ENCODE measurements at regions not wholly inside any gene's neighbourhood (a gene's known extent, or its start where the extent isn't known, plus 50 kb on each side); places are given as distances from the start of the nearest gene placed in this dataset.
"Not testable (repeated sequence)": the region's sequence is repeated elsewhere in the genome, so short reads cannot be mapped to it uniquely, and the experiment has no call there.

- TF ChIP-seq CTCF (conservative IDR thresholded peaks at IDR 0.05; ENCODE audit: low read depth, low read length): no peak
- no peak for DNase-seq (ENCODE audit: low read depth)
- H3K4me3 ChIP-seq (ENCODE audit: low read depth, low read length): no peak overlapping the region
These were observed 194.8 kb downstream of the SHCBP1 start for GRCh38 chr16:46426336-46426735.

GRCh38 chr16:46404028-46404427 lies 217.2 kb downstream of the SHCBP1 start:
- TF ChIP-seq CTCF (conservative IDR thresholded peaks at IDR 0.05; ENCODE audit: low read depth, low read length): no peak
- H3K4me3 ChIP-seq (ENCODE audit: low read depth, low read length): no peak overlapping the region
- DNase-seq (ENCODE audit: low read depth): no peak

GRCh38 chr16:46398559-46398958 lies 222.6 kb downstream of the SHCBP1 start:
- H3K4me3 ChIP-seq (ENCODE audit: low read depth, low read length); DNase-seq (ENCODE audit: low read depth): not testable (repeated sequence)

GRCh38 chr16:46396883-46397270 lies 224.3 kb downstream of the SHCBP1 start:
- DNase-seq (ENCODE audit: low read depth); H3K4me3 ChIP-seq (ENCODE audit: low read depth, low read length): not testable (repeated sequence)

- not testable (repeated sequence) for H3K4me3 ChIP-seq (ENCODE audit: low read depth, low read length)
- peak; percentile 9 for DNase-seq (ENCODE audit: low read depth)
These were observed 224.9 kb downstream of the SHCBP1 start for GRCh38 chr16:46396131-46396882.

- H3K4me3 ChIP-seq (ENCODE audit: low read depth, low read length): not testable (repeated sequence)
- DNase-seq (ENCODE audit: low read depth): peak; percentile 20
These were observed 225.7 kb downstream of the SHCBP1 start for GRCh38 chr16:46395391-46395921.

- not testable (repeated sequence) for DNase-seq (ENCODE audit: low read depth); H3K4me3 ChIP-seq (ENCODE audit: low read depth, low read length)
These were observed 226.2 kb downstream of the SHCBP1 start for GRCh38 chr16:46394963-46395362.

- DNase-seq (ENCODE audit: low read depth); H3K4me3 ChIP-seq (ENCODE audit: low read depth, low read length): not testable (repeated sequence)
These were observed 227.0 kb downstream of the SHCBP1 start for GRCh38 chr16:46394149-46394548.

GRCh38 chr16:46392930-46393722 lies 228.1 kb downstream of the SHCBP1 start:
- peak; percentile 22 for DNase-seq (ENCODE audit: low read depth)
- H3K4me3 ChIP-seq (ENCODE audit: low read depth, low read length): not testable (repeated sequence)

- H3K4me3 ChIP-seq (ENCODE audit: low read depth, low read length); DNase-seq (ENCODE audit: low read depth): not testable (repeated sequence)
These were observed 230.3 kb downstream of the SHCBP1 start for GRCh38 chr16:46390660-46391462.

- H3K4me3 ChIP-seq (ENCODE audit: low read depth, low read length): not testable (repeated sequence)
- peak; percentile 85 for DNase-seq (ENCODE audit: low read depth)
These were observed 231.6 kb downstream of the SHCBP1 start for GRCh38 chr16:46389561-46390041.

- not testable (repeated sequence) for DNase-seq (ENCODE audit: low read depth); H3K4me3 ChIP-seq (ENCODE audit: low read depth, low read length)
These were observed 232.2 kb downstream of the SHCBP1 start for GRCh38 chr16:46388939-46389491.

GRCh38 chr16:46388354-46388753 lies 232.8 kb downstream of the SHCBP1 start:
- not testable (repeated sequence) for DNase-seq (ENCODE audit: low read depth); H3K4me3 ChIP-seq (ENCODE audit: low read depth, low read length)

GRCh38 chr16:46387720-46388119 lies 233.5 kb downstream of the SHCBP1 start:
- not testable (repeated sequence) for DNase-seq (ENCODE audit: low read depth); H3K4me3 ChIP-seq (ENCODE audit: low read depth, low read length)

GRCh38 chr16:46386805-46387620 lies 234.2 kb downstream of the SHCBP1 start:
- H3K4me3 ChIP-seq (ENCODE audit: low read depth, low read length); DNase-seq (ENCODE audit: low read depth): not testable (repeated sequence)
